HG02885 (cell line): ENCODE measurements at regions not wholly inside any gene's neighbourhood (a gene's known extent, or its start where the extent isn't known, plus 50 kb on each side); places are given as distances from the start of the nearest gene placed in this dataset.
"Not testable (repeated sequence)": the region's sequence is repeated elsewhere in the genome, so short reads cannot be mapped to it uniquely, and the experiment has no call there.

Experiments used
- ATAC-seq: cut with Tn5 transposase; IDR thresholded peaks from one replicate; pipeline ENCODE4 v1.9.1; 2021; ENCODE audit warnings: mild to moderate bottlenecking; ENCODE audit not compliant: unreplicated experiment, poor library complexity

DNA sequence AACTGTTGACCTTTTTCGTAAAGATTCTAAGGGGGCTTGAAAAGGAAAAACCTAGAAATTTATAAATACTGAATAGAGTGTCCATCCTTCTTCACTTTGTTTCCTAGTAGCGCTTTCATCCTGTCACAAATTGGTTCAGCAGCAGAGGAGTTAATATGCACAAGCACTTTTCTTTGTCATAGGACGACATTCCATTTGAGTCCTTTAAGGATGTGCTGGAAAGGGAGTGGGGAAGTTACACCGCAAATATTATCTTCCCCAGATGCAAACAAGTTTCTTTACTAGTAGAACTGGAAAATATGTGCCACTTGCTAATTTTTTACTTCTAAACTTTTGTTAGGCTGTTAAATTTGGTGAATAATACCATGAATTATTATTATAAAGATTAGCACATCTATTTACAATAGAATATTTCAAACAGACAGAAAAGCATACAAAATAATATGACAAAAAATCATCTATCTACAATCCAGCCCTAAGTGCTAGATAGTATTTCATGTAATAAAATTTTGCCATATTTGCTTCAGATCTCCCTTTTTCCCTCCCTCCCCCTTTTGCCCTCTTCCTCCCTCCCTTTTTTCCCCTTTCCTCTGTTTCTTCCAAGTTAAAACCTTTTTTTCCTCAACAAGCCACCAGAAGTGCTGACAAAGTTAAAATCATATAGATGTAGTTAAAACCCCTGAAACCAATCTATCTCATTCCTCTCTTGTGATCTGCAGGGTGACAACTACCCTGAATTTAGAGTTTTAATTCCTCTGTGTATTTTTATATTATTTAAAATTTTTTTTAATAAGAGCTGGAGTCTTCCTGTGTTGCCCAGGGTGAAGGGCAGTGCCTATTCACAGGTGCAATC, 50.5 kb upstream of the MAP4K3 start:
- ATAC-seq = no peak

GRCh38 chr2:39488450-39488849, 51.4 kb upstream of the MAP4K3 start:
- ATAC-seq = no peak

DNA sequence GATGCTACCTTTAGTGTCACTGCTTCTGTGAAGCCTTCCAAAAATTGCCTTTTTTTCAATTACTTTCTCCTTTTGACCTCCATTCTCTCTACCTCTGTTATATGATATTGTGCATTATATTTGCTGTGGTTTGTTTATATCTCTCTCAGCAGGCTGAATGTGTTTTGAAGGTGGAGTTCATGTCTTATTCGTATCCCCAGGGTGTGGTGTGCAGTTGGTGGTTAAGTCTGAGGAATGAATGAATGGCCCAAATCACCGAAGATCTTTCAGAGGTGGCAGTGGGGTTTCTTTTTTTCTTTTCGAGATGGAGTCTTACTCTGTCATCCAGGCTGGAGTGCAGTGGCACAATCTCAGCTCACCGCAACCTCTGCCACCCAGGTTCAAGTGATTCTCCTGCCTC, 53.5 kb upstream of the MAP4K3 start:
- no peak for ATAC-seq

- ATAC-seq = peak; percentile 17
These were observed 54.6 kb upstream of the MAP4K3 start for GRCh38 chr2:39491653-39492052.

GRCh38 chr2:39492095-39492590, 55.1 kb upstream of the MAP4K3 start:
- ATAC-seq = peak; percentile 97

- no peak for ATAC-seq
These were observed 55.6 kb upstream of the MAP4K3 start for GRCh38 chr2:39492716-39493115.

GRCh38 chr2:39494784-39495251, 57.7 kb upstream of the MAP4K3 start:
- ATAC-seq = peak; percentile 40

DNA sequence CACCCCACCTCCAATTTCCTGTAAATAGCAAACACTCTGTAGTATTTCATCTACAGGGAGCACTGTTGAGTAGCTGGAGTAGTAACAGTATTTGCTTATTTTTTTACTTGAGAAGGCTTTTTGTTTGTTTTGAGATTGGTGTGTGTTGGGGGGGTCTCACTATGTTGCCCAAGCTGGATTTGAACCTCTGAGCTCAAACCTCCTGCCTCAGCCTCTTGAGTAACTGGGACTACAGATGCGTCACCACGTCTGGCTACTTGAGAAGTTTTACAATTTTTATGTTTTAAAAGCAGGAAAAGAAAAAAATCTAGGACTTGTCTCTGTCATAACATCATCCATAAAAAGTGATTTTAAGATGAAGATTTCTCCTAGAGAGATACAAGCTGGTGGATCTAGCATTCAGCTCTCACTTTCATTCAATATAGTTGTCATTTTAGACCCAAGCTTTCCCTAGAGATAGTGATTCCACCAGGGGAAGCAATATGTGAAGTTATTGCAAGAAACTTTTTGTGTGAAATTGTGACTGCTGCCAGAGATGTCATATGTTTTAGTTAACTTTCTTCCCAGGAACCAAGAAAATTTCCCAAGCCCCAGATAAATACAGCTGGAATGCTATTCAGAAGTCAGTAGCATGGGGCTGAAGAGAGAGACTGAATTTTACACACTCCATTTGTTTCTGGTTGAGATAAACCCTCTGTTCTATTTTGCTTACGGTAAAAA, 60.2 kb upstream of the MAP4K3 start:
- no peak for ATAC-seq

- ATAC-seq = not testable (repeated sequence)
These were observed 61.1 kb upstream of the MAP4K3 start for GRCh38 chr2:39498176-39498575.

- ATAC-seq = no peak
These were observed 61.7 kb upstream of the MAP4K3 start for GRCh38 chr2:39498786-39499185.

DNA sequence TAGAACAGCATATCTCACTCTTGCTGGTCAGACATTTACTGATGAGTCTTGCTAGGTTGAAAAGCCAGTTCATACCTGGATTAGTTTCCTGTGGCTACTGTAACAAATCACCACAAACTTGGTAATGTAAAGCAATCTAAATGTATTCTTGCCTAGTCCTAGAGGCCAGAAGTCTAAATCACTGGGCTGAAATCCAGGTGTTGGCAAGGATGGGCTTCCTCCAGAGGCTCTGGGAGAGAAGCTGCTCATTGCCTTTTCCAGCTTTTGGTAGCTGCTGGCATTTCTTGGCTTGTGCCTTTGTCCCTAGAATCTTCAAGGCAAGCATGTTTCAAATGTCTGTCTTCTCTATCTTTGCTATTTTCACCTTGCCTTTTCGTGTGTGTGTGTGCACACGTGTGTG, 62.3 kb upstream of the MAP4K3 start:
- no peak for ATAC-seq

DNA sequence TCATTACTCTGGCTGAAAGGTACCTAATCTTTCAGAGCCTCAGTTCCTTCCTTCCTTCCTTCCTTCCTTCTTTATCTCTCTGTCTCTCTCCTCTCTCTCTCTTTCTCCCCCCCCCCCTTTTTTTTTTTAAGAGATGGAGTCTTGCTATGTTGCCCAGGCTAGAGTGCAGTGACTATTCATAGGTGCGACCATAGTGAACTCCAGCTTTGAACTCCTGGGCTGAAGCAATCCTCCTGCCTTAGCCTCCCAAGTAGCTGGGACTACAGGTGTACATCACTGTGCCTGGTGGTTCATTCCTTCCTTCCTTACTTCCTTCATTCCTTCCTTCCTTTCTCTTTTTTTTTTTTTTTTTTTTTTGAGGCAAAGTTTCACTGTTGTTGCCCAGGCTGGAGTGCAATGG, 64.3 kb upstream of the MAP4K3 start:
- ATAC-seq = no peak

GRCh38 chr2:39503277-39503676, 66.2 kb upstream of the MAP4K3 start:
- ATAC-seq = no peak

DNA sequence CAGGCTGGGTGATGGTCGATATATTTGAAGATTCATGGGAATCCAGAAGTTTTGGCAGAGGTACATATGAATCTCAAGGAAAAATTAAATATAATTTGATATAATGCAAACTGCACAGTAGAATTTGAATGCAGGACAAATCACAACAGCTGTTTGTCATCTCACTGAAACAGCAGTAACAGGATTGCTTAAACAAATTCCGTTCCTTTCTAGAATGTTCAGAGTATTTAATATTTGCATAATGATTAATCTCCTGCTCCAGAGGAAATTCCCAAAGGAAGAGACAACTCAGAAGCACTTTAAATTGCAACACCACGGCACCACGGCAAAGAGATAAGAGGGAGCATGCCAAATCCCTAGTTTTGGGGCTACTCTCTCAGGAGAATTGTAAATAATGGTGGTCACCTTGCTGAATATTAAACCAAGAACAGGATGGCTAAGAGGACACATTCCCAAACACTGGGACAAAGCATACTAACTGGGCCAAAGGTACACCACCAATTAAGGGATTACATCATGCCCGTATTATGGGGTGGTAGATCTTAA, 67.8 kb upstream of the MAP4K3 start:
- no peak for ATAC-seq

GRCh38 chr2:39506215-39506614, 69.1 kb upstream of the MAP4K3 start:
- ATAC-seq = no peak

DNA sequence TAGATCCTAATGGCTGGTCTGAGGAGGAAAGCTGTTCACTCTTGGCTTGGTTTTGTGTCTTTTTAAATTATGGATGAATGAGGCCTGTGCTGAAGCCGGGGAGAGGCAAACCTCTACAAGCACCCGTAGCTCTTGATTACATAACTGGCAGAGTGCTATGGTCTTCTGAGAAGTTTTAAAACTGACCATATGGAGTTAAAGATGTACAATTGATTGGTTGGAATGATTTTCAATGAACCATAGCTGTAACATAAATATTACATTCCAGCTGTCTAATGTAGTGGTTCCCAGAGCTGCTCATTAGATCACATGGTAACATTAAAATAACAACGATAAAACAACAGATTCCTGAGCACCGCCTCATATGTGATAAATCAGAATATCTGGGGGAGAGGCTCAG, 71.1 kb upstream of the MAP4K3 start:
- no peak for ATAC-seq

GRCh38 chr2:39510140-39510539, 73.1 kb upstream of the MAP4K3 start:
- ATAC-seq = no peak

GRCh38 chr2:39511219-39511604, 74.1 kb upstream of the MAP4K3 start:
- ATAC-seq = no peak

GRCh38 chr2:39511605-39512433, 74.7 kb upstream of the MAP4K3 start:
- no peak for ATAC-seq

- ATAC-seq = no peak
These were observed 75.4 kb upstream of the MAP4K3 start for GRCh38 chr2:39512434-39512935.
